ENCODE measurements at regions not wholly inside any gene's neighbourhood (a gene's known extent, or its start where the extent isn't known, plus 50 kb on each side); places are given as distances from the start of the nearest gene placed in this dataset.

- Histone ChIP-seq H3K27me3 (replicated peaks in 1 of 4; ENCODE audit: control extremely low read depth in 1 of 4, control insufficient read depth in 3 of 4, insufficient read depth in 4 of 4, low read length in 3 of 4) (peaks cover 0 to 9% (median 0%) of the 10 kb centered on the region in 4 experiments), H3K27ac (ENCODE audit: low read length in 2 of 2) (no peak overlapping the region), H3K4me2 (replicated peaks; ENCODE audit: low read depth, low read length, poor library complexity, severe bottlenecking) (no peak overlapping the region), H3K36me3 (replicated peaks in 1 of 2; ENCODE audit: control extremely low read depth in 1 of 2, control insufficient read depth in 1 of 2, extremely low read depth in 1 of 2, insufficient read depth in 2 of 2, low read length in 1 of 2) (no peaks in the 10 kb centered on the region), H3K9ac (ENCODE audit: low read length) (no peak overlapping the region), H2AFZ (ENCODE audit: insufficient read depth, low read depth, low read length, poor library complexity, severe bottlenecking) (no peak overlapping the region), H4K20me1 (ENCODE audit: control insufficient read depth, insufficient read depth, low read length, poor library complexity, severe bottlenecking) (no peaks in the 10 kb centered on the region), H3K79me2 (ENCODE audit: control insufficient read depth, insufficient read depth, low read length) (no peaks in the 10 kb centered on the region), H3K4me1 (ENCODE audit: control insufficient read depth in 2 of 2, insufficient read depth in 2 of 2, low read length in 2 of 2) (no peaks in the 10 kb centered on the region), H3K4me3 (ENCODE audit: control extremely low read depth in 1 of 5, extremely low read depth in 1 of 5, insufficient read depth in 1 of 5, low read depth in 2 of 5, low read length in 4 of 5) (no peak overlapping the region), H3K9me3 (ENCODE audit: control extremely low read depth in 1 of 3, control insufficient read depth in 2 of 3, insufficient read depth in 1 of 3, low read length in 2 of 3) (no peaks in the 10 kb centered on the region)
- WGBS (ENCODE audit: insufficient coverage) = 100% methylated on average over 2 of the region's 2 CpGs
- ChIA-PET POLR2A (no interaction called here), CTCF (no interaction called here)
- TF ChIP-seq EZH2 (IDR thresholded peaks at IDR 0.05; ENCODE audit: borderline replicate concordance, insufficient read depth, low read depth, low read length, poor library complexity, severe bottlenecking) = no peak
- TF ChIP-seq CTCF (IDR thresholded peaks at IDR 0.05) = no peak
- Mint-ChIP-seq H3K4me3 (no peak overlapping the region), H3K4me1 (no peaks in the 10 kb centered on the region), H3K27me3 (peaks cover 9% of the 10 kb centered on the region), H3K27ac (no peak overlapping the region), H3K9me3 (ENCODE audit: insufficient read depth) (no peaks in the 10 kb centered on the region)
- DNase-seq (no peak), ATAC-seq (ENCODE audit: low read depth) (no peak)
- intact Hi-C loops (cut with micrococcal nuclease) = no loop called here
Observed at GRCh38 chr1:47571952-47572351, 134.1 kb downstream of the FOXD2 start.

- H3K9me3 ChIP-seq (ENCODE audit: control extremely low read depth in 1 of 3, control insufficient read depth in 2 of 3, insufficient read depth in 1 of 3, low read length in 2 of 3) = no peaks in the 10 kb centered on the region
- H3K4me2 ChIP-seq (replicated peaks; ENCODE audit: low read depth, low read length, poor library complexity, severe bottlenecking) = no peak overlapping the region
- intact Hi-C loops (cut with micrococcal nuclease) = no loop called here
- no peaks in the 10 kb centered on the region for H3K4me1 ChIP-seq (ENCODE audit: control insufficient read depth in 2 of 2, insufficient read depth in 2 of 2, low read length in 2 of 2)
- no peak overlapping the region for H3K27ac Mint-ChIP-seq
- H2AFZ ChIP-seq (ENCODE audit: insufficient read depth, low read depth, low read length, poor library complexity, severe bottlenecking) = no peak overlapping the region
- H3K27me3 Mint-ChIP-seq = peaks cover 14% of the 10 kb centered on the region
- H3K4me3 ChIP-seq (ENCODE audit: control extremely low read depth in 1 of 5, extremely low read depth in 1 of 5, insufficient read depth in 1 of 5, low read depth in 2 of 5, low read length in 4 of 5) = no peak overlapping the region
- ChIA-PET POLR2A (no interaction called here), CTCF (no interaction called here)
- no peak overlapping the region for H3K27ac ChIP-seq (ENCODE audit: low read length in 2 of 2)
- WGBS (ENCODE audit: insufficient coverage) = 88% methylated on average over 10 of the region's 13 CpGs
- no peaks in the 10 kb centered on the region for H4K20me1 ChIP-seq (ENCODE audit: control insufficient read depth, insufficient read depth, low read length, poor library complexity, severe bottlenecking)
- H3K9ac ChIP-seq (ENCODE audit: low read length) = no peak overlapping the region
- no peaks in the 10 kb centered on the region for H3K79me2 ChIP-seq (ENCODE audit: control insufficient read depth, insufficient read depth, low read length)
- ATAC-seq (ENCODE audit: low read depth) = no peak
- TF ChIP-seq EZH2 (IDR thresholded peaks at IDR 0.05; ENCODE audit: borderline replicate concordance, insufficient read depth, low read depth, low read length, poor library complexity, severe bottlenecking) (no peak), CTCF (IDR thresholded peaks at IDR 0.05) (no peak)
- H3K9me3 Mint-ChIP-seq (ENCODE audit: insufficient read depth) = no peaks in the 10 kb centered on the region
- DNase-seq = no peak
- no peaks in the 10 kb centered on the region for H3K36me3 ChIP-seq (replicated peaks in 1 of 2; ENCODE audit: control extremely low read depth in 1 of 2, control insufficient read depth in 1 of 2, extremely low read depth in 1 of 2, insufficient read depth in 2 of 2, low read length in 1 of 2)
- no peak overlapping the region for H3K4me3 Mint-ChIP-seq
- no peaks in the 10 kb centered on the region for H3K4me1 Mint-ChIP-seq
- peaks cover 0 to 9% (median 0%) of the 10 kb centered on the region in 4 experiments for H3K27me3 ChIP-seq (replicated peaks in 1 of 4; ENCODE audit: control extremely low read depth in 1 of 4, control insufficient read depth in 3 of 4, insufficient read depth in 4 of 4, low read length in 3 of 4)
Observed at GRCh38 chr1:47572731-47573430, 135.0 kb downstream of the FOXD2 start.

All from B cell (primary cell).